AG08396 (cell line): ENCODE measurements at regions not wholly inside any gene's neighbourhood (a gene's known extent, or its start where the extent isn't known, plus 50 kb on each side); places are given as distances from the start of the nearest gene placed in this dataset.

Experiments
- DNase-seq: peaks from one replicate; pipeline ENCODE4 v3.0.0; 2012; ENCODE audit warnings: low spot score, mixed read lengths

DNA sequence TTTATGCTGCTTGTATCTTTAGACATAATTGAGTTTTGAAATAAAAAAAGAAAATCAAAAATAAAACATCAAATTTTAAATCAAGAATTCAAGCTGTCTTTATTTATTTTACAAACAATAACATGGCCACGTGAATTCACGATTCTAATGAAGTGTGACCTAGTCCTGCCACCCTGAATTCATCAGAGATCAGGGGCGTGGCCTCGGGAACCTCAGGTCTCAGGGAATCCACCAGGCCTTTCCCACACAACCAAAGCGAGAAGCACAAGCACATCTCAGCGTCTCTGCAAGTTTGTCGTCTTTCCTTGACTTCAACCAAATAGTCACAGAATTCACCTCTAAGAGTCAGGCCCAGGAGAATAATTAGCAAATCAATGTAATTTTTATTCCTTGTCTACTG lies 107.9 kb downstream of the DACT2 start:
- DNase-seq, result no peak

DNA sequence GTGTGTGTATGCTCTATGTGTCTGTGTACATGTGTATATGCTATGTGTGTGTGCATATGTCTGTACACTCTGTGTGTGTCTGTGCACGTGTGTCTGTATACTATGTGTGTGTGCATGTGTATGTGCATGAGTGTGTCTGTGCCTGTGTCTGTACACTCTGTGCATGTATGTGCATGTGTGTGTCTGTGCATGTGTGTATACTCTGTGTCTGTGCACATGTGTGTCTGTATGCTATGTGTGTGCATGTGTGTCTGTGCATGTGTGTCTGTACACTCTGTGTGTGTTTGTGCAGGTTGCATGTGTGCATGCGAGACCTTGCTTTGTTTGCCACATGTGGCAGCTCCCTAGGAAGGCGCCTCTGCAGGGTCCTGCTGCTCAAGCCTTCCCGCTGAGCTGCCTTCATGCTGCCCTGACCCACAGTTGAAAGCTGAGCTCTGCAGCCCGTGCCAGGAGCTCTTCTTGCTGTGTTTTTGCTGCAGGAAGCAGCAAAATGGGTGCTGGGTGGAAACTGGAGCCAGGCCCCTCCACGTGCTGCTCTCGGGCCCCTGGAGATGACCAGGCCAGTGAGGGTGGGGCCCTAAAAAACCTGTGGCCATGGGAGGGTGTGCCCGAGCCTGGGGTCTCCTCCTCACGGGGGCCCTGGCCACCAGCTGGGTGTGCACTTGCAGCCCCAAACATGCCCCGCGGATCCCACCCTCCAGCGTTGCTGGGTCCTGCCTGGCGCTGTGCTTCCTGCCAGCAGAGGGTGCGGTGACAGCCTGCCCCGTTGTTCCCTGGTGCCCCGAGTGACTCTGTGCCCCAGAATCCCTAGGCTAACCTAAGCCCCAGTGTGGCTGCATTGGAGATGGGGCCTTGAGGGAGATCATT lies 109.1 kb downstream of the DACT2 start:
- no peak for DNase-seq

DNA sequence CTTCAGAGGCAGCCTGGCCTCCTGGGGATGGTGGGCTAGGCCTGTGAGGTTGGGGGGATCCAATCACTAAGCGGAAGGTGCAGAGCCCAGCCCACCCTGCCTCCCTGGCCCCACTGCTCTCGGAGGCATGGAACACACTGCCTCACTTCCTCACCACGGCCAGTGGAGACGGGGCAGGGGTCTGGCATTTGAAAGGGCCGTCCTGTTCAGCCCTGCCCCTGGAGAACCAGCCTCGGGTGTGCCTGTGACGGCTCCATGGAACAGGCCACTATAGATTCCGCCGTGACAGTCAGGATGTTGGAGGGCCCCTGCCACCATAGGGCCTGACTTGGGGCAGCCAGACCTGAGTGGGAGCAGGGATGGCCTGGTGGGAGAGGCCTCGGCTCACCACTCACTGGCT lies 110.2 kb downstream of the DACT2 start:
- DNase-seq, result no peak

DNA sequence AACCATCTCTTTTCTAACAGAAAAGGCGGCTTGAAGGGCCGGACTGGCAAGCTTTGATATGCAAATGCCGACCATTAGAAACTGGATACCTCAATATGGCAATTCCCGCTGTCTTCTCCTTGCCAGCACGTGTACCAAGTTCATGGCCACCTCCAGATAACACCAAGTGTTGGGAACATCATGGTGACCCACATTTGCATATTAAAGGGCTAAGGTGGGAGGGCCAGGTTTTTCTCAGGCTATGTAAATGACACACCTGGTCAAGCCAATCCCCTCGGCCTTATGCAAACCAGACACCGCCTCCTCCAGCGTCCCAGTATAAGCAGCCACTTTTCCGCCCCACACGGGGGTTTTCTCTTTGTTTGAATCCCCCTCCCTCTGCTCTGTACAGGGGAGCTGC lies 110.7 kb downstream of the DACT2 start:
- no peak for DNase-seq

DNA sequence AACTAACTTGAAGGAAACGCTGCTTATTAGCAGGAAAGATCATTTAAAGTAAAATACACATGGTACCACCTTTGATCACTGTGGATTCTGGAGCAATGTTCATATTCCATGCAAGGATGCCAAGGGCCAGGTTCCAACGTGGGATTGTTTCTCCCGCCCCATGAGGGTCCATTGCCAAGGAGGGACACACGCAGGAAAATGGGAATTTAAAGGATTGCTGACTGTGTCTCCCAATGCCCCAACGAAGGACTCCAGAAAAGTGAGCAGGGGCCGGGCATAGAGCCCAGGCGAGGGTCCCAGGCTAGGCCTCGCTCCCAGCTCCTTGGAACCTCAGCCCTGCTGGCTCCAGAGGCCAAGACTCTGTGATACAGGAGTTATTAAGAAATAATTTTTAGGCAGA lies 111.2 kb downstream of the DACT2 start:
- no peak for DNase-seq

DNA sequence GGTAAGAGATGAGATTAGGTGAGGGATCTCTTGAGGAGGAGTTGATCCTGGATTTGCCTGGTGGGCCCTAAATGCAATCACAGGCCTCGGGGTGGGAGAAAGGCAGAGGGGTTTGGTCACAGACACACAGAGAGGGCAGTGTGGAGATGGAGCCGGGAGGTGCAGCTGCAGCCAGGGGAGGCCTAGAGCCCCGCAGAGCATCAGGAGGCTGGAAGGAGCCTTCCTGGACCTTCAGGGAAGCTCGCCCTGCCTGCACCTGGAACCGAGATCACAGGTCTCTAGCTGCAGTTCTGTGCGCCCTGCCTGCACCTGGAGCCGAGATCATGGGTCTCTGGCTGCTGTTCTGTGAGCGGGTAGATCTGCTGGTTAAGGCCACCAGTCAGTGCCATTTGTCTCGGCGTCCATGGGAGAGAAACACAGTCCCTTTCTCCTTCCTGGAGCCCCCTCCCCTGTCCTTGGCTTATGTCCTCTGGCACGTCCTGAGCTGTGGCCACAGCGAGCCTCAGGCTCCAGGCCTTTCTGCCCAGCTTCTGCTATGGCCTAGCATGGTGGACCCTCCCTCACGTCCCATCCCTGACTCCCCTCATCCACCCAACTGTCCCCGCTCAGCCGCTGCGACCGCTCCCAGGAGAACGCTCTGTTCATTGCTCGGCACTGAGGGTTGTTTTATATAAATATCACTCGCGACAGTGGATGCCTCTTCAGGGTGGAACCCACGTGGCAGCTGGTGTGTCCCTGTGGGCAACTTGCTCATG lies 112.0 kb downstream of the DACT2 start:
- DNase-seq, result no peak

DNA sequence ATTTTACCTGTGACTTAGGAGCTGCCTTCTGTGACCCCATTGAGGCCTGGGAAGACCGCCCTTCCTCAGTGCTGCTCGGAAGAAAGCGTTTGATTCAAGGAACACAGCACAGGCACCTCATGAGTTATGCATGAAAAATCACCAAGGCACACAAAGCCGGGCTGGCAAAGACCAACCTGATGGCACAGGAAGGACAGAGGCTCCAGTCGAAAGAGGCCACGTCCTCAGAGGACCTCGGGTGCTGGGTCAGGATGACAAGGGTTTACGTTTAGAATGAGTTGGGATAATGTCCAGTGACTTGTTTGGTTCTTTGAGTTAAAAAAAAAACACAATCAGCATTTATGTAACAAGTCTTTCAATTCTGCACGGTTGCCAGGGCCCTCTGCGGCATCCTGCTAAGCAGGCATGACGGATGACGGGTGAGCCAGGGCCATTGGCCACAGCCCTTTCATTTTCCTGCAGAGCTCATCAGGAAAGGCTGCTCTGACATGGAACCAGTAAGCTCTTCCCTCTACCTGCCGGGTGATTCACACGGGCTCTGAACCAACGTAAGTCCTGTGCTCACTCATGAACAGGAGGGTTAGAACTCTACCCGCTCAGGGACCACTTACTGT lies 112.8 kb downstream of the DACT2 start:
- DNase-seq, result no peak

DNA sequence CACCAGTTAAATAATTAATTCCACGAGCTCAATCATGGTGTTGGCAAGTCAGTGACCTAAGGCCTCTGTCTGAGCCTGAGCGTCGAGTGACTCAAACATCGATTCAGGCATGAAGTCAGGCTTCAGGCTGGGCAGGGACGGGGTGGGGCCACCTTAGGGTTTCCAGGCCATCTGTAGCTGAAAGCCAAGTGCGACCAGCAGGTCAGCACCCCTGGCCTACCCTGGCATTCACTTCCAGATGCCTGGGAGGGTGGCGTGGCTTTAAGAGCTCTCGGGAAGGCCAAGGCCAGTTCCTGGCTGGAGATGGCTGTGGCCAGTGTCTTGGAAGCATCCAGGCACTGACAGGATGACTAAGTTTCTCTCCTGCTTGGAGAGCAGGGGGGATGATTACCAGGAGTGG lies 113.4 kb downstream of the DACT2 start:
- DNase-seq, result no peak

DNA sequence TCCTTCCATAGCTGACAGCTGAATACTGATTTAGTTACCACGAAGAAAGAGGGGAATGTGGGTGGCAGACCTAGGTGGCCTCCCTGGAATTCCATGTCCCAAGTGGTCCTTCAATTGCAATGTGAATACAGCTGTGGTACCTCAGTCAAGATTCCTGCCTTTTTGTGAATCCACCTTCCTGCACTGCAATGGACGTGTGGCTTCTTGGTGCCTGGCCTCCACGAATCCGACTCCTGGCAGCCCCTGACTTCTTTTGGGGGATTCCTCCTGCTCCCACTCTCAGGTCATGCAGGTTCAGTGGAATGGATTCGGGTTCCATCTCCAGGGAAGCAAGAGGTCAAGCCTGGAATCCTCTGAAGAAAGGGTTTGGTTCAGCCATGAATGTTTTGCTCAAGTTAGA lies 117.8 kb downstream of the DACT2 start:
- DNase-seq, result no peak

DNA sequence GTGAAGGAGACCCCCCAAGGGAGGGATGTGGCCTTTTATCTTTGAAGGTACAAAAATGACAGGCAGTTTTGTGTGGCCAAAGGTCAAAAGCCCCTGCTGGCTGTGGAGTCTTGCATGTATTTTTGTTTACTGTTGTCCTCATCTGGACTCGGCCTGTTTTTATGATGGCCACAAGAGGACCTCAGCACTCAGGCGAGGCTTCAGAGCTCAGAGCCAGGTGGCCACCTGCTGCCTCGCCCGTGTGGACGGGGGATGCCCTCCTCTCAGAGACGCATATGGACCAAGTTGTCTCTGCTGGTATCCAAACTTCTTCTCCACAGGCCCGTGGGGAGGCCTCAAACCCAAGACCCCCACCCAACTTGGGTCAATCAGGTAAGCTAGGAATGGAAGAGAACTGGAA lies 118.2 kb downstream of the DACT2 start:
- no peak for DNase-seq

DNA sequence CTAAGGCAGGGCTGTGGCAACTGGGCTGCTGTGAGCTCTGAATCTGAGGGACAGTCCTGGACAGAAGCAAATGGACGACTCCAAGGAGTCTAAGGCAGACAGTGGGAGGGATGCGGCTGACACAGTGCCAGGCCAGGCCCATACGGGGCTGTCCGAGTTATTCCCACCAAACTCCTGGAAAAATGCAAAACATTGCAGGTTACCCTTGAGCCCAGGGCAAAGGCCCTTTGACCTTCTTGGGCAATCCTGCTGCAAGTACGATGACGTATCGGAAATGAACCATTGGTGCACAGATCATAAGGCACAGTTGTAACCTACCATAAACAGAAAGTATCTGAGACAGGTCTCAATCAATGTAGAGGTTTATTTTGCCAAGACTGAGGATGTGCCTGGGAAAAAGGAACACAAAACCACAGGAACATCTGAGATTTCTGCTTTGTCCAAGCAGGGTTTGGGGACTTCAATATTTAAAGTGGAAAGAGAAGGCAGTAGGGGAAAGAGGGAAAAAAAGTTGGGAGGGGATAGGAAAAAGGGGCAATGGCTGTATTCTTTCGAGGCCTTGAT lies 118.9 kb downstream of the DACT2 start:
- DNase-seq, result no peak

DNA sequence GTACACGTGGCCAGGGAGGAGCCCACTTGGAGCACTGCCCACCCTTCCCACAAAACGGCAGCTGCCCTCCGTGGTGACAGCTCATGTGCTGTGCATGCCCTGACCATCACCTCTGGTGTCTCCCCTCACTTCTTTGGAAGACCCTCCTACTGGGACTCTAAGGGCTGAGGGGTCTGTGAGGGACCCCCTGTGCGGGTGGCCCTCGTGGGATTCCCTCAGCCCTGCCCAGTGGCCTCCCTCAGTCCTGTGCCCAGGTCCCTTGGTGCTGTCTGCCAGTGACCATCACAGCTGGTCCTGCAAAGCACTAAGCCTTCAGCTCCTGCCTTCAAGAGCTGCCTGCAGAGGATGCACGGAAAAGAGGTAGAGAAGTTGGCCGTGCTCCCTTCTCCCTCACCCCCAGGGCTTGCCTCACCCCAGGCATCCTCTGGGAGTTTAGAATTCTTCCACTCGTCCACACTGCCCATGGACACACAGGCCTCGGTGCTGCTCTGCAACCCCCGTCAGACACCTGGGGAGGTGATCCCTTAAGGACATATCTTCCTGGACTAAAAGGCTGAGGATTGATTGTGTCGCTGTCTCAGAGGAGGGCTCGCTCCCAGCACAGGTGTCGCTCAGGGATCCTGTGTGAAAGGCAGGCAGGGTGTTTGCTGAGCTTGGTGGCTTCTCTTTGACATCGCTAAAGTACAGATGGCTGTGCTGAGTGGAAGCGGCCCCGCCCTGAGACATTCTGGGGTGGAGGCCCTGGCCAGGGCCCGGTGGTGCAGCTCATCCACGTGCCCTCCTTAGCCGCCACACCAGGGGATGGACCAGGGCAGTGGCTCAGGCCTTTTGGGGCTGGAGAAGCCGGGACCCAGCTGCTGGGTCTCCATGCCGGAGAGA lies 119.5 kb upstream of the FRMD1 start:
- no peak for DNase-seq

DNA sequence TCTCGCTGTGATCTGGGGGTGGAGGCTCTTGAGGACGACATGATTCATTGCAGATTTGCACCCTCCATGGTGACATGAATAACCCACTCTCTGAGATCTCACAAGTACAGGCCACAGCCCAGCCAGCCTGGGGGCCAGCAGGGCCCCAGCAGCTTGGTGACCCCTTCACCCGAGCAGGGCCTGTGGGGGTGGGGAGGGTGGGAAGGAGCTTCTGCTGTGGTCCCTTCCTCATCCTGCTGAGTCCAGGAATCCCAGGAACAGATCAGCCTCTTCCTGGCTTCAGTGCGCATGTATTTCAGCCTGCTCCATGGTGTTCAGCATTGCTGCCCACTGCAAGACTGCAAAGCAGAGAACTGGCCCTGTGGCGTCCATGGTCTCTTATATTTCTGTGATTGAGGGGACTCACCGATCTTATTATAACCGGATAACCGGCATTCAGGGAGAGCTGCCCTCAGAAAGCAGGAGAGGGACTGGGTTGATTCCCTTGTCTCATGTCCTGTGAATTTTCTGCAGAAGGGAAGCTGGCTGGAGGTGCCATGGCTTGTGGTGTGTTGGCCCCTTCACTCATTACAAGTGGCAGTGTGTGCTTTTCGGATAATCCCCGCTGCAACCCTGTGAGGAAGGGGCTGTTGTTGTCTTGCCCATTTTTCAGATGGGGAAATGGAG lies 118.8 kb upstream of the FRMD1 start:
- DNase-seq, result no peak

DNA sequence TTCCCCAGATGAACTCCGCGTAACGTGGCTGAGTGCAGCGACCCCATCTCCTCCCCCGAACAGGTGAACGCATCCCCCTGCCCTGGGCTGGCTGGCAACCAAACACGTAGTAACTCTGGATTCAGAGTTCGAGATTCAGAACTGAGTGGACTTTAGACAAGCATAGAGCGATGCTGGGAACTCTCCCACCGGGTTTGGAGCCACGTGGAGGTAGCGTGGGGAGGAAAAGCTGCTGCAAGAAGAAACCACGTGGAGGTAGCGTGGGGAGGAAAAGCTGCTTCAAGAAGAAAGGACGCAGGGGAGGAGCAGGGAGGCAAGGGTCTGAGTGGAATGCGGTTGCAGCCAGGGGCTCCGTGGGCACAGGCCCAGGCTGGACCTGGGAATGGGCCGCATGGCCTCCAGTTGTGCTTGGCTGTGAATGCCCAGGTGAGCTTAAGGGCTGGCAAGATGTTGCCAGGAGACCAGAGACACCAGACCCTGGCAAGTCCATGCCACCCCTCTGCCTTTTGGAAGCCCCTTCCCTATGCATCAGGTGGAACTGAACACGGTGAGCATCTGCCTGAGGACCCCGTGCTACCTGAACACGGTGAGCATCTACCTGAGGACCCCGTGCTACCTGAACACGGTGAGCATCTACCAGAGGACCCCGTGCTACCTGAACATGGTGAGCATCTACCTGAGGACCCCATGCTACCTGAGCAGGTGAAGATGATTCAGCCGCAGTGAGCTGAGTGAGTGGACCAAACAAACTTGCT lies 118.0 kb upstream of the FRMD1 start:
- DNase-seq, result no peak

DNA sequence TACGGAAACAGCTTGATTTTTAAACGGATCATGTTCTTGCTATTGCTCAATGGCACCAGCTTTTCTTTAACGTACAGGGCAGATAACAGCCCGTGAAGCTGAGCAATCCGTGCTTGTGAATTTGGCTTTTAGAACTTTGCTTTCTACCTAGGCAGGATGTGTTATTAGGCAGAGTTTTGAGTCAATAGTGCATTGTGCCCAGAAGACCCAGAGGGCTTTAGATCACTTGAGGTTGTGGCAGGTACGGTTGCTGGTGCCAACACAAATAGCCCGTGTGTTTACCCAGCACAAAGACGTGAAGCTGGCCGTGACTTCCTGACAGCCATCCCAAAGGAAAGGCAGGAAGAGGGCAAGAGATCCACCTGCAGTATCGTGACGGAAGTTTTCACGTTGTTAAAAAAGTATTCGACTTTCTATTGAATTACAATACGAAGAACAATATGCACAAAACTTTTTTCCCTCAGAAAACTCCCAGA lies 117.4 kb upstream of the FRMD1 start:
- DNase-seq, result no peak

DNA sequence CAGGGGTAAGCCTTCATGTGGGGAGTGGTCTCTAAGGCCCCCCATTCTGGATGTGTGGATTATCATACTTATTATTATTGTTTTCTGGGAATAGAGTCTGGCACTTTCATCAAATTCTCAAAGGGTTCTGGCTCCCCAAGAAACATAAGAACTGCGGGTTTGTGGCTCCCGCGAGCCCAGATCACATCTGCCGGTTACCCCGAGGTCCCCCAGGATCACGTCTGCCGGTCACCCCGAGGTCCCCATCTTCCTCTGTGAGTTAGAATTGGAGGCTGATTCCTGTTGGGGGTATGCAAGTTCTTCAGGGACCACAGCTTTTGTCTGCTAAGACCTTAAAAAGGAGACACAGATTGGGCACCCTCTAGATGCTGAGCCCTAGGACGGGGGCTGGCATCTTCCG lies 116.7 kb upstream of the FRMD1 start:
- no peak for DNase-seq

DNA sequence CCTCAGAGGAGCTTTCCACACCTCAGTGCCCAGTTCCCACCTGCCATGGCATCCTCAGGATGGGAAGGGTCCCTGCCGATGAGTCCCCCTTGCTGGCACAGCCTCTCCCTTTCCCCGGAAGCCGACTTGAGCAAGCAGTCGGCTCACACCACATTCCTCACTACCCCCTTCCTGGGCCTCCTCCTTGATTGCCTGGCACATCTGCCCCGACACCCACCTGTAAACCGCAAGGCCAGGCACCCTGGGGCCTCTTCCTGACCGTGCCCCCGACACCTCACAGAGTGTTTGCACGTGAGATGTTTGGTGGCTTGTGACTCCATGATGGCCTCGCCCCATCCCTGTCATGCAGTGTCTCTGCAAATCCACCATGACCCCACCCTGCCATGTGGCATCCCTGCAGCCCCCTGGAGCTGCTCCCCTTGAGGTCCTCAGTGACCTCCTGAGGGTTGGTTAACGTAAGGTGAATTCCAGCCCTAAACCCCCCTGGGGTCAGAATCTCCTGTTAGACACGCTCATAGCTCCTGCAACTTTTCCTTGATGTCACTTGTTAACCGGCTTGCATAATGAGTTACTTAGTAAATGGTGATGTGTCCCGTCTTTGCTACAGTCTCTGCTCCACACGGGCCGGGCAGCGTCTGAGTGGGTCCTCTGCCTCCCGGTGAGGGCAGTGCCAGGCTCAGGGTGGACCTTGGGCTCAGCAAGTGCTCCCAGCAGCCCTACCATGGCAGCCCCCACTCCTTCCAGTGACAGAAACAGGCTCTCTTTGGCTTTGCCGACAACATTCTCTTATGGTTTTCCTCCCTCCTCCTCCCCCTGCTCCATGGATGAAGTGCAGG lies 115.9 kb upstream of the FRMD1 start:
- no peak for DNase-seq

DNA sequence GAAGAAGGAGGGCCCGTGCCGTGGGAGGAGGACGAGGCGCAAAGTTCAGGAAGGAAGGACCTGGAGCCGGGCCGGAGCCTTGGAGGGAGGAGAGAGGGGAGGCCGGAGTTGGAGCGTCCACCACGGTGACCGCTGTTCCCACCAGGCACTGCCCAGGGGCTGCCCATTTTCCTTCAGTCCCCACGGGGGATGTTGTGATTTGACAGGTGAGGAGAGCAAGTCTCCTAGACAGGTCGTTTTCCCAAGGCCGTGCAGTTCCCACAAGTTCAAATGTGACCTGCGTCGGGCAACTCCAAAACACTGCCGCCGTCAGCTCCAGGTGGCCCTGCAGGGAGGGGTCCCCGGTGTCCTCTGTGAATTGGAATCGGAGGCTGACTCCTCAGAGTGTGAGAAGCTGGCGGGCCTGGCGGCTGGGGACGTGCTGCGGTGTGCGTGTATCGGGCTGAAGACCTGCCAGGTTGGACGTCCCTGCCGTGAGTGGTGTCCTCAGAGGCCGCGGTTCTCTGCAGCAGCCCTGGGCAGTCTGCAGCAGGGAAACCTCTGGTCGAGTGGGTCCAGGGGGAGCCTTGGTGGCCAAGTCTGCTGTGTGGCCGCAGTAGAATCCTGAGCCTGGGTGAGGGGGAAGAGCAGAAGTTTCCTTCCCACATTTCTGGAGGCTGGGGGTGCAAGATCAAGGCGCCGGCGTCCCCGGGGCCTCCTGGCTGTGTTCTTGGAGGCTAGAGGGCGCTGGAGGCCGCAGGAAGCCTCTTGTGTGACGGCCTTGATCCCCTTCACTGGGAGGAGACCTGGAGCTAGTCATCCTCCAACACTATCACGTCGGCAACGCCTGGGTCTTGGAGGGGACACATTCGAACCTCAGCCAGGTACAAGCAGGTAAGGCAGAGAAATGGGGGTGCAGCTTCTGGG lies 115.1 kb upstream of the FRMD1 start:
- DNase-seq, result no peak
